HG02798 (cell line): ENCODE measurements at regions not wholly inside any gene's neighbourhood (a gene's known extent, or its start where the extent isn't known, plus 50 kb on each side); places are given as distances from the start of the nearest gene placed in this dataset.
"Not testable (repeated sequence)": the region's sequence is repeated elsewhere in the genome, so short reads cannot be mapped to it uniquely, and the experiment has no call there.

Experiments used
- ATAC-seq: cut with Tn5 transposase; IDR thresholded peaks from one replicate; pipeline ENCODE4 v1.9.1; 2021; ENCODE audit warnings: mild to moderate bottlenecking; ENCODE audit not compliant: unreplicated experiment, poor library complexity

- no peak for ATAC-seq
Measured at GRCh38 chr13:90032313-90032712, 1315.2 kb upstream of the MIR17HG start.

DNA sequence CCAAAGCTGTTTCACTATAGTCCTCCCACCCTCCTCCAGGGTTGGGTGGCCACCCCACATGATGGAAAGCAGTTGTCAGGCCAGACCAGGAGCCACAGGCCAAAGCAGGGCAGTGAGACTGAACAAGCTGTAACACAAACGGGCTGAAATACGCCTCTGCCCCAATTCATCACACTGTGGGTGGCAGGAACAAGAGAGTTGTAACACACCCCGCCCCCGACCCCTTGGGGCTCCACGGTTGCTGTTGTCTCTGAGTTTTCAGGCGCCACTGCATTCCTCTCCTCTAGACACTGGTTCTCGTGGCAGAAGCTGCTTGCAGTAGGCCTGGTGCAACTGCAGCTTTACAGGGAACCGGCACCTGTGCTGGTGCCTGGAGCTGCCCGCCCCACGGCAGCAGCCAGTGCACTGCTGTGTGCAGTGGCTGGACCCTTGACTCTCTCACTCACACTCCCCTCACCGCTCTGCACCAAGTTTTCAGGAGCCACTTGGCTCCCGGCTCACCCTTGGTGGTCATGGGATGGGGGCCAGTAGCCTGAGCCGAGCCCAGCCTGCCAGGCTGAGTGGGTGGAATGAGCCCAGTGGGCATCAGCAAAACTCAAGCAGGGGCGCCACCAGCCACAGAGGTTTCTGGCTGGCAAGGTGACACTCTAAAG, 1314.5 kb upstream of the MIR17HG start:
- ATAC-seq = no peak

- ATAC-seq = no peak
Measured at GRCh38 chr13:90039516-90039915, 1308.0 kb upstream of the MIR17HG start.

DNA sequence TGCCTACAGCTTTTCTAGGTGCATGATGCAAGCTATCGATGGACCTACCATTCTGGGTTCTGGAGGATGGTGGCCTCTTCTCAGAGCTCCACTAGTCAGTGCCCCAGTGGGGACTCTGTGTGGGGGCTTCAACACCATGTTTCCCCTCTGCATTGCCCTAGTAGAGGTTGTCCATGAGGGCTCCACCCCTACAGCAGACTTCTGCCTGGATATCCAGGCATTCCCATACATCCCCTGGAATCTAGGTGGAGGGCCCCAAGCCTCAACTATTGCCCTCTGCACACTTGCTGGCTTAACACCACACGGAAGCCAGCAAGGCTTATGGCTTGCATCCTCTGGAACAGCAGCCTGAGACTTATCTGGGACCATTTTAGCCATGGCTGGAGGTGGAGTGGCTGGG, 1299.9 kb upstream of the MIR17HG start:
- no peak for ATAC-seq

DNA sequence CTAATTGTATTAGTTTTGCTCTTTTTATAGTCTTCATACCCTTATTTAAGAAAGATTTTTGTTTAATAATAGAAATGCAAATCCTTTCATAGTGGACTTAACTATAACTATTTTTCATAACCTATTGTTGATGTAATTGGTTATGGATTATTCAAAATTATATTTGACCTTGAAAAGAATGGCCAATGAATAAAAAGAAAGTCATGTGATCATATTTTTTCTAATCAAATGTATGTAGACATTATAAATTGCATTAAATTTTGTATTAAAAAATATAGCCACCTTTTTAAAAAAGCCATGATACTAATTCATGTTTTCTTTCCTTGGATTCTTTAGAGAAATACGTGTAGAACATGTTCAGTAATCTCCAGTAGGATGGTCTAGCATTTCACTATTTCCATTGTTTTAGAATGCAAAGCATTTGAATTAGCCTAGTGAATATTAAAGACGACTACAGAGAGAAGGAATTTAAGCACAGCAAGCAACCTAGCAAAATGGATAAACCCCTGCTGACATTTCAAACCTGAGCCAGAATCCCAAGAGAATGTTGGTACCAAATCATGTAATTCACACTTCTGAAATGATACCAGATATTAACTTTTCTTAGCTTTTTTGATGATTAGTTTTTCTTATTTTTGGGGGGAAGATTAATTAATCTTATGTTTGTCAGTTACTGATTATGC, 1297.4 kb upstream of the MIR17HG start:
- no peak for ATAC-seq

DNA sequence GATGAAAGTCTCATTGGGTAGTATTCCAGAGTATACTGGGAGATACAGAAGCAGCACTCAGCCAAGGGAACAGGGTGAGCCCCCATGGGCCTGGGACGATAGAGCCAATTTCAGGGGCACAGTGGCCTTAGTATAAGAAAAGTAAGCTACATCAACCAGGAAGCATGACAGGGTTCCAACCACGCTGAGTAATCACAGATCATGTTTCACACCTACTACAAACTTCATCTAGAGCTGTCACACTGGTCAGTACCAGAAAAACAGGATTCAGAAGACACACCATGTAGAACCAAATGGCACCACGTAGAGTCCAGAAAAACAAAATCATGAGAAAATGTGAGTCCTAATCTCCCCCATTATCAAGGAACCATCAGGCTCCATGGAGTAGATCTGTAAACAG, 1292.4 kb upstream of the MIR17HG start:
- ATAC-seq = no peak

- ATAC-seq = no peak
Measured at GRCh38 chr13:90055760-90056159, 1291.7 kb upstream of the MIR17HG start.

DNA sequence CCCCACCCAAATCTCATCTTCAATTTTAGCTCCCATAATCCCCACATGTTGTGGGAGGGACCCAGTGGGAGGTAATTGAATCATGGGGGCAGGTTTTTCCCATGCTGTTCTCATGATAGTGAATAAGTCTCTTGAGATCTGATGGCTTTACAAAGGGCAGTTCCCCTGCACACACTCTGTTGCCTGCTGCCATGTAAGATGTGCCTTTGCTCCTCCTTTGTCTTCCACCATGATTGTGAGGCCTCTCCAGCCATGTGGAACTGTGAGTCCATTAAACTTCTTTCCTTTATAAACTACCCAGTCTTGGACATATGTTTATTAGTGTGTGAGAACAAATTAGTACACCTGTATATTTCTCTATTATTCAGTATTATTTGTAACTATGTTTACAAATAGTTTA, 1283.3 kb upstream of the MIR17HG start:
- not testable (repeated sequence) for ATAC-seq

DNA sequence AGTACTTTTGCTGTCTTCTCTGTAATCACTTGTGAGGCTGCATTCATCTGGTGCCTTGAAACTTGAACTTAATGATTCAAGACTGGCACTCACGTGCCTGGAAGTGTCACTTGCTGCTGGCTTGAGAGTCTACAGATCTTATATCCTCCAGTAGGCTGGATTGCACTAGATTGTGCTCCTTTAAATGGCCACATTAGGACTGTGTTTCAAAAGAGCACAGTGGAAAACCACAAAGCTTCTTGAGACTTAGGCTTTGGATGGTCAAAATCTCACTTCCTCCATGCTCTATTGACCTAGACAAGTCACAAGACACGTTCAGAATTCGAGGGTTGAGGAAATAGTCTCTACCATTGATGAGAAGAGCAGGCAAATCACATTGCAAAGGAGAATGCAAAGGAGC, 1278.8 kb upstream of the MIR17HG start:
- ATAC-seq = no peak

DNA sequence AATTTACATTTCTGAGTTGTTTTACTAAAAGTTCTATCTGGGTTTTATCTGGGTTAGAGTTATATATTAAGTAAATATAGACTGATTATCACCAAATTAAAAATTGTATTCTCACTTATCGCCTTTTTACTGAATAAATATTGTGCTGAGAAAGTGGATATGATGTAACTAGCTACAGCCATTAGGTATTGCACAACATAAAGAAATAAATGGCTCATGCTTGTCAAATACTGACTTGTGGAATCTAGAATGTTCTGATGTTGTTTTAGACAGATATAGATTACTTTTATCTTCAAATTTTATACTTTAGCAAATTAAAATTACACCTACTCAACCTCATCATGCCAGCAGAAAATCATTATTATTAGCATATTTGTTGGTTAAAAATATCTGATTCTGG, 1277.1 kb upstream of the MIR17HG start:
- ATAC-seq = no peak

DNA sequence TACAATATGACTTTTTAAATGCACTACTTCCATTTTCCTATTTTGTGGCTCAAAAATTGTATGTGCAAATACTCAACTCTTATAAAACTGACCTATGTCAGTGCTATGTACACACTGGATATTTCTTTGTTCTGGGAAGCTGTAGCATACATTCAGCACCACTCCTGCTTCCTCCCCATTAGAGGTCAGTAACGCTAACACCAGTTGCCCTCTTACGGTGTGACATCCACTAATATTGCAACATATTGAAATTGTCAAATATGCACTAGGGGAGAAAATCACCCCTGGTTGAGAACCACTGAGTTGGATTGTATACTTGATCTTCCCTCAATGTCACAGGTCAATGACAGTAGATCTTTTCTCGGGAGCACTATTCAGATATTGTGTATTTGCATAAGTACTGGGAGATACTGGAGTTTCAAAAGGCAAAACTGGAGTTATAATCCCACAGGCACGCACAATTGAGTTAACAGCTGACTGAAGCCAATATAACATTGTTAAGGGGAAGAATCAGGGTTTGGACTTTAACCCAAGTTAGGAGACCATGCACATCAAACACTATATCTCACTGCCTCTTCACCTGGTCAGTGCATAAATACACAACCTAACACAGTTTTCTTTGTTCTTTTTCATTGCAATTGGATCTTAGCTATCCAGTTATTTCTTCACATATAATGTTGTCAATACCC, 1276.5 kb upstream of the MIR17HG start:
- ATAC-seq = no peak

DNA sequence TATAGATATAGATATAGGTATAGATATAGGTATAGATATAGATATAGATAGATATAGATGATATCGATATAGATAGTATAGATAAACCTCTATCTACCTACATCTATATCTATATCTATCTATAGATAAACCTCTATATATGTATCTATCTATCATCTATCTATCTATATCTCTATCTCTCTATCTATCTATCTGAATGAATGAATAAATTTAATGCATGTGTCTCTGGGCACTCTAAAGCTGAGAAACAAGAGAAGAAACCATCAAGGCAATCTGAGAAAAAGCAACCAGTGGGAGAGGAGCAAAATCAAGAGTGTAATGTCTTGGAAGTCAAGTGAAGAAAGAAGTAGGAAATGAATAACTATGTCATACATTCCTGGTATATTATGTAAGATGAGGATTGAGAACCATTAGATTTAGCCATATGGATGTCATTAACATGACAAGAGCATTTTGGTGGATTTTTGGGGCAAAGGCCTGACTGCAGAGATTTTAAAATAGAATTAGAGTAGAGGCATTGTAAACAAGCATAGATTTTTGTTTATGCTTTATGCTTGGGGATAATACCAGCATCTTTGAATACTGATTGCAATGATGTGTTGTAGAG, 1262.7 kb upstream of the MIR17HG start:
- no peak for ATAC-seq

GRCh38 chr13:90089051-90089450, 1258.4 kb upstream of the MIR17HG start:
- ATAC-seq = no peak

DNA sequence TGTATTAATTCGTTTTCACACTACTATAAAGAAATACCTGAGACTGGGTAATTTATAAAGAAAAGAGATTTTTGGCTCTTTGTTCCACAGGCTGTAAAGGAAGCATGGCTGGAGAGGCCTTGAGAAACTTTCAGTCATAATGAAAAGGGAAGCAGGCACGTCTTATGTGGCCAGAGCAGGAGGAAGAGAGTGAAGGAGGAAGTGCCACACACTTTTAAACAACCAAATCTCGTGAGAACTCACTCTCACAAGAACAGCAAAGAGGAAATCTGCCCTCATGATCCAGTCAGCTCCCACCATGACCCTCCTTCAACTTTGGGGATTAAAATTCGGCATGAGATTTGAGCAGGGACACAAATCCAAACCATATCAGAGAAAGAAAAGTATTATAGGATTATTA, 1255.9 kb upstream of the MIR17HG start:
- ATAC-seq = no peak

- ATAC-seq = no peak
Measured at GRCh38 chr13:90094357-90094756, 1253.1 kb upstream of the MIR17HG start.

- no peak for ATAC-seq
Measured at GRCh38 chr13:90098577-90098976, 1248.9 kb upstream of the MIR17HG start.

GRCh38 chr13:90099847-90100246, 1247.6 kb upstream of the MIR17HG start:
- no peak for ATAC-seq

DNA sequence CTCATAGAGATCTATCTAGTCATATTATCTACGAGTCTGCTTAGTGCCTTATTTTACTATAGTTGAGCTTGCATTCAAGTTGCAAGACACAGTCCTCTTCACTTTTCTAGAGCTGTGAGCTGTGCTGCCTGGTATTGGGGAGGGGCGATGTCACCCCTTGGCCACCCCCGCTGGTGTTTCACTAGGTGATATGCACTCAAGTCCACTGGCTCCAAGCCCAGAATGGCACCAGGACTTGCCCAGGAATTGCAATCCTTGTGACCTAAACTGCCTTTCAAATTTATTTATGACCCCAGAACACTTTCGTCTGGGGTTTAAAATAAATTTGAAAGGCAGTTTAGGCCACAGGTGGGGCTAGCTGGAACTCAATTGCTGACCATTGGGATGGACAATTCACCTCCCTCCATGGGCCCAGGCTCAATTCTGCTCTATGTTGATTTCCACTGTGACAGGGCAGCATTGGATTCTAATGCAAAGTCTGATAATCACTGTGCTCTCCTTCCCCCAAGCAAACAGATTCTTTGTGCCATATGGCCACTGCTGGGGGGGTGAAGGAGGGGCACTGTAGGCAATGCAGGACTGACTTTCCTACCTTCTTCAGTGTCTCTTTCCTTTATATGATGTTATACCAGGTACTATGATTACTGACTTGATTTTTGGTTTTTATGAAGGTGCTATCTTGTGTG, 1244.2 kb upstream of the MIR17HG start:
- no peak for ATAC-seq

GRCh38 chr13:90104764-90105163, 1242.7 kb upstream of the MIR17HG start:
- ATAC-seq = no peak

DNA sequence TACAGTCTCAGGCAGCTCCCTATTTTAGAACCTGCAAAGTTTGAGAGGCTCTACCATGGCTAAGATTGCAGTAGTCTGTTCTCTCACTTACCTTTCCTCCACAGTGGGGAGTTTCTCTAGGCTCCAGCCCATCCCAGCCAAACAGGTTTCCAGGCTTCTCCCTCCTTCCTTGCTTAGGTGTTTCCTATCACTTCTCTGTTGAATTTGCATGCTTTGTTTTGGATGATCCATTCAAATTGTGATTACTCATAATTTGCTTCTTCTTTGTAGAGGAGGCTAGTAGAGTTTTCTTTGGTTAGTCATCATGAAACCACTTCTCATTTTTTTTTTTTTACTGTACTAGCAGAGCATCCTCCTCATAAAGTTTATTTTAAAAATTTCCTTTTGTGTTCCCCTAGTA, 1242.2 kb upstream of the MIR17HG start:
- ATAC-seq = no peak
